ENCODE measurements at regions not wholly inside any gene's neighbourhood (a gene's known extent, or its start where the extent isn't known, plus 50 kb on each side); places are given as distances from the start of the nearest gene placed in this dataset.

DNA sequence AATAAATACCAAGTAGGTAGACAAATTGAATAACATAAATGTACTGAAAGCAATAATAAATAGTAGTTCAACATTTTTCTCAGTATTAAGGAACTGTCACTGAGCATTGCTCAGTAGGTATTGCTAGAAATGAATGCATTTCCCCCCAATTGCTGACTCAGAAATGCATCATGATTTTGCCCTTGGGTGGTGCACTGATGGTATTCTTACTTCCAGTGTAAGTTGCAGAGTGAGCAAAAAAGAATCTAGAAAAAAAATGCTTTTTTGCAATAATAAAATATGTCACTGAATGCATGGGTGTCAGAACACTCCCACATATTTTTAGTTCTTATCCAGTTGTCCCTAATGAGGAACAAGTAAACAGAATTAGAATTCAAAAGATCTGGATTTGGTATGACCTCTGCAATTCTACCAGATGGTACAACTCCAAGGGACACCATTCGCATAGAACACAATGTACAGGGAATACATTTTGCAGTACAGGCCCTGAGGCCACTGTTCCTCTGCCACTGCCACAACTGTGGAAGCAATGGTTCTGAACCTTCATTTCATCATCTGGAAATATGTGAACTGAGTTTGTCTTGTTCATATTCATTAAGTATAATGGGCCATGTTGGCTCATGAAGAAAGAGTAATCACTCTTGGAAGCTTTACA lies 78.0 kb downstream of the ATP6V1G3 start:
- CTCF ChIA-PET, result no interaction called here
- DNase-seq (ENCODE audit: extremely low spot score), result no peak
- TF ChIP-seq ARNT (IDR thresholded peaks at IDR 0.05), result no peak
- TF ChIP-seq FOXM1 (IDR thresholded peaks at IDR 0.05; ENCODE audit: borderline replicate concordance), result no peak
- no peak for TF ChIP-seq ZNF384 (IDR thresholded peaks at IDR 0.05)
- TF ChIP-seq LEF1 (IDR thresholded peaks at IDR 0.05; ENCODE audit: borderline replicate concordance), result no peak
- POLR2A ChIA-PET, result no interaction called here

- ChIA-PET POLR2A (no interaction called here), CTCF (no interaction called here)
- no peak for TF ChIP-seq ELF4 (IDR thresholded peaks at IDR 0.05)
- no peak for TF ChIP-seq SP1 (IDR thresholded peaks at IDR 0.05)
- no peak for TF ChIP-seq FOXM1 (IDR thresholded peaks at IDR 0.05; ENCODE audit: borderline replicate concordance)
- TF ChIP-seq LEF1 (IDR thresholded peaks at IDR 0.05; ENCODE audit: borderline replicate concordance), result no peak
- TF ChIP-seq TARDBP (IDR thresholded peaks at IDR 0.05), result no peak
- no peak for TF ChIP-seq ZNF384 (IDR thresholded peaks at IDR 0.05)
- TF ChIP-seq NFRKB (IDR thresholded peaks at IDR 0.05), result no peak
- no peak for TF ChIP-seq BHLHE40 (IDR thresholded peaks at IDR 0.05; ENCODE audit: borderline replicate concordance)
- TF ChIP-seq, protein P1, sequence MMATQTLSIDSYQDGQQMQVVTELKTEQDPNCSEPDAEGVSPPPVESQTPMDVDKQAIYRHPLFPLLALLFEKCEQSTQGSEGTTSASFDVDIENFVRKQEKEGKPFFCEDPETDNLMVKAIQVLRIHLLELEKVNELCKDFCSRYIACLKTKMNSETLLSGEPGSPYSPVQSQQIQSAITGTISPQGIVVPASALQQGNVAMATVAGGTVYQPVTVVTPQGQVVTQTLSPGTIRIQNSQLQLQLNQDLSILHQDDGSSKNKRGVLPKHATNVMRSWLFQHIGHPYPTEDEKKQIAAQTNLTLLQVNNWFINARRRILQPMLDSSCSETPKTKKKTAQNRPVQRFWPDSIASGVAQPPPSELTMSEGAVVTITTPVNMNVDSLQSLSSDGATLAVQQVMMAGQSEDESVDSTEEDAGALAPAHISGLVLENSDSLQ (IDR thresholded peaks at IDR 0.05), result no peak
- no peak for TF ChIP-seq FOXA1 (IDR thresholded peaks at IDR 0.05)
- no peak for TF ChIP-seq CTBP1 (IDR thresholded peaks at IDR 0.05; ENCODE audit: borderline replicate concordance)
- TF ChIP-seq HDGF (IDR thresholded peaks at IDR 0.05; ENCODE audit: borderline replicate concordance), result no peak
- no peak for TF ChIP-seq SUZ12 (IDR thresholded peaks at IDR 0.05)
- no peak for TF ChIP-seq ARNT (IDR thresholded peaks at IDR 0.05)
- no peak for TF ChIP-seq FOXK2 (IDR thresholded peaks at IDR 0.05)
- no peak for TF ChIP-seq L3MBTL2 (conservative IDR thresholded peaks at IDR 0.05)
- DNase-seq (ENCODE audit: extremely low spot score), result no peak
These were observed 84.5 kb downstream of the ATP6V1G3 start for GRCh38 chr1:198455966-198456365.

- no peak for DNase-seq (ENCODE audit: extremely low spot score)
- ChIA-PET CTCF (no interaction called here), POLR2A (no interaction called here)
- no peak for TF ChIP-seq SUZ12 (IDR thresholded peaks at IDR 0.05)
These were observed 90.6 kb downstream of the ATP6V1G3 start for GRCh38 chr1:198449727-198450433.

DNA sequence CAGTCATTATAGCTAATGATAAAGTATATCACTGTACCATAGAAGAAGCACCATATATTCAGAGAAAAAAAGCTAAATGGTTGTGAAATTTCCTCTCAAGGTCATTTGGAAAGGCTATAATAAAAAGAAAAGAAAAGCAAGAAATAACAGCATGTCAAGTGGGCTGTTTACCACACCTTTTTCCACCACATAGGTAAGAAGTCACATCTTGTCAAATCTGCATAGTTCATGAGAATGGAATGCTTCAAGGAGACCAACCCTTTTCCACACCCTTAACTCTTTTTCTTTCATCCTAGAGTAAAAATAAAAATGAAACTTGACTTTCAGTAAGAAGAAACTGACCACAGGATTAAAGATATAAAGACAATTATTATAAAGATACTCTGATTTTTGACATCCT lies 91.2 kb downstream of the ATP6V1G3 start:
- DNase-seq (ENCODE audit: extremely low spot score), result no peak
- TF ChIP-seq L3MBTL2 (conservative IDR thresholded peaks at IDR 0.05) (no peak), SUZ12 (IDR thresholded peaks at IDR 0.05) (no peak), SP1 (IDR thresholded peaks at IDR 0.05) (no peak), FOXK2 (IDR thresholded peaks at IDR 0.05) (no peak), FOXM1 (IDR thresholded peaks at IDR 0.05; ENCODE audit: borderline replicate concordance) (no peak), FOXA1 (IDR thresholded peaks at IDR 0.05) (no peak), TARDBP (IDR thresholded peaks at IDR 0.05) (no peak), HDGF (IDR thresholded peaks at IDR 0.05; ENCODE audit: borderline replicate concordance) (no peak), ELF4 (IDR thresholded peaks at IDR 0.05) (no peak), CTBP1 (IDR thresholded peaks at IDR 0.05; ENCODE audit: borderline replicate concordance) (no peak), LEF1 (IDR thresholded peaks at IDR 0.05; ENCODE audit: borderline replicate concordance) (no peak)
- TF ChIP-seq, protein P1 (IDR thresholded peaks at IDR 0.05), result no peak
- POLR2A ChIA-PET, result no interaction called here
- CTCF ChIA-PET, result no interaction called here

DNA sequence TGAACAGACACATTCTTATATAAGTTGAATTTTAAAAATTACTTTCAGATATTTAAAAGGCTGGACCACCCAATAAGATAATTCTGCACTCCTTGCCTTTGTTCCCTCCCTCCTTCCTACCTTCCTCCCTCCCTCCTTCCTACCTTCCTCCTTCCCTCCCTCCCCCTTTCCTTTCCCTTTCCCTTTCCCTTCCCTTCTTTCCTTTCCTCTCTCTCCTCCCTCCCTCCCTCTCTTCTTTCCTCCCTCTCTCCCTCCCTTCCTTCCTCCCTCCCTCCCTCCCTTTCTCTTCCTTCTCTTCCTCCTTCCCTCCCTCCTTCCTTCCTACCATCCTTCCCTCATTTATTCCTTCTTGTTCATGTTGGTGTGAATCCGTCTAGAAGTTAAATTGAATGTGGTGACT lies 93.0 kb downstream of the ATP6V1G3 start:
- POLR2A ChIA-PET, result no interaction called here
- DNase-seq (ENCODE audit: extremely low spot score), result no peak
- CTCF ChIA-PET, result no interaction called here
- no peak for TF ChIP-seq FOXM1 (IDR thresholded peaks at IDR 0.05; ENCODE audit: borderline replicate concordance)
- TF ChIP-seq LEF1 (IDR thresholded peaks at IDR 0.05; ENCODE audit: borderline replicate concordance), result no peak
- TF ChIP-seq FOXA1 (IDR thresholded peaks at IDR 0.05), result no peak
- no peak for TF ChIP-seq HDGF (IDR thresholded peaks at IDR 0.05; ENCODE audit: borderline replicate concordance)
- TF ChIP-seq SUZ12 (IDR thresholded peaks at IDR 0.05), result no peak
- TF ChIP-seq TARDBP (IDR thresholded peaks at IDR 0.05), result no peak
- no peak for TF ChIP-seq FOXK2 (IDR thresholded peaks at IDR 0.05)
- no peak for TF ChIP-seq ARNT (IDR thresholded peaks at IDR 0.05)

DNA sequence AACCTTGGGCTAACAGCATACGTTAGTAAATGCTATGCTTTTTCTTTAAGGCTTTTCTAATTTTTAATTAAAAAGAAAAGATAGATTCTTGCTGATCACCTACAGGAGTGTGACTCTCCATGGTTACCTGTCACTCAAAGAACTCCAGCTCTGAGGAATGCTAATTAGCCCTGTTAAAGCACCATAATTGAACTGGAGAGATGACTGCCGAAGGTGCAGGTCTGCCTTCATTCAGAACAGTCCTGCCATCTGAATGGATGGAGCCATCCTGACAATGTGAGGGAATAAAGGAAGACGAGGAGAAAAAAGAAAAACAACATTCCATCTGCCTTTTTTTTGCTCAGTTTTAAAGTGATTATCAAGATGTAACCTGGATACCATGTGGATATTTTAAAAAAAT lies 94.6 kb downstream of the ATP6V1G3 start:
- no peak for DNase-seq (ENCODE audit: extremely low spot score)
- TF ChIP-seq, protein P1 (IDR thresholded peaks at IDR 0.05), result peak; percentile 29; the same call in 1 of the 2 replicates
- TF ChIP-seq TARDBP (IDR thresholded peaks at IDR 0.05), result no peak
- POLR2A ChIA-PET, result no interaction called here
- CTCF ChIA-PET, result no interaction called here

DNA sequence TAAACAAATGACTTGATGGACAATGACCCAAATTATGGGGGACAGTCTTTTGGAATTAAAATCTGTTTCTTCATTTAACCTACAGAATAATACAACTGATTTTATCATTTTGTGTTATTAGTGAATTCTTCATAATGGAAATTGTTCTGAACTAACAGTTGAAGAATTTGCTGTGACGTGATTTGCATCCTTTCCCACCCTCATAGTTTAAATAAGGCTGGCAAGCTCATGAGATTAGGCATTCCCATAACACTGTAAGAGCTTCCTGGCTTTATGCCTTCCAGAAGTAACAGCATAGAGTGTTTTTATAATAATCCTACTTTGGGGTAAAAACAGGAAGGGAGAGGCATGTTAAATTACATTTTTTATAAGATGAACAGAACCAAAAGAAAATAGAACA lies 95.7 kb downstream of the ATP6V1G3 start:
- ChIA-PET CTCF (no interaction called here), POLR2A (no interaction called here)
- no peak for DNase-seq (ENCODE audit: extremely low spot score)
- TF ChIP-seq FOXM1 (IDR thresholded peaks at IDR 0.05; ENCODE audit: borderline replicate concordance), result no peak
- TF ChIP-seq LEF1 (IDR thresholded peaks at IDR 0.05; ENCODE audit: borderline replicate concordance), result no peak
- no peak for TF ChIP-seq FOXK2 (IDR thresholded peaks at IDR 0.05)
- TF ChIP-seq ZNF384 (IDR thresholded peaks at IDR 0.05), result no peak
- no peak for TF ChIP-seq ARNT (IDR thresholded peaks at IDR 0.05)
- TF ChIP-seq HDGF (IDR thresholded peaks at IDR 0.05; ENCODE audit: borderline replicate concordance), result no peak
- TF ChIP-seq BHLHE40 (IDR thresholded peaks at IDR 0.05; ENCODE audit: borderline replicate concordance), result no peak
- TF ChIP-seq NFRKB (IDR thresholded peaks at IDR 0.05), result no peak
- TF ChIP-seq SP1 (IDR thresholded peaks at IDR 0.05), result no peak
- TF ChIP-seq ELF4 (IDR thresholded peaks at IDR 0.05), result no peak
